ENCODE measurements at regions not wholly inside any gene's neighbourhood (a gene's known extent, or its start where the extent isn't known, plus 50 kb on each side); places are given as distances from the start of the nearest gene placed in this dataset.

GRCh38 chr1:55819011-55819410 lies 603.8 kb upstream of the USP24 start:
- H3F3A ChIP-seq (ENCODE audit: insufficient read depth, low read depth) = no peaks in the 10 kb centered on the region
- no peaks in the 10 kb centered on the region for H3K9me2 ChIP-seq (ENCODE audit: insufficient read depth)
- H4K20me1 ChIP-seq (ENCODE audit: insufficient read depth) = no peaks in the 10 kb centered on the region
- no peaks in the 10 kb centered on the region for H3K79me2 ChIP-seq (ENCODE audit: low read depth)
- H3K4me2 ChIP-seq = no peak overlapping the region
- H3K4me1 ChIP-seq (replicated peaks; ENCODE audit: insufficient read depth) = peaks cover 10% of the 10 kb centered on the region
- H2AFZ ChIP-seq = no peak overlapping the region
- BruUV-seq (replicated peaks) = no TSS peak
- TF ChIP-seq EZH2 (IDR thresholded peaks at IDR 0.05; ENCODE audit: low read depth) (no peak), CTCF (conservative IDR thresholded peaks at IDR 0.05) (no peak)
- intact Hi-C loops (cut with micrococcal nuclease; ENCODE audit: unreplicated experiment) = no loop called here
- no peaks in the 10 kb centered on the region; the same call in 1 of the 2 replicates for H3K9me3 ChIP-seq (ENCODE audit: insufficient read depth, low read depth)
- no peak overlapping the region for H3K27ac ChIP-seq
- ChIA-PET POLR2A (ENCODE audit: unreplicated experiment) (interaction anchor here (0.7 kb wide), 1 partner anchor 94 kb away, joined by 3 read pairs; no protein-coding TSS in a partner anchor), CTCF (no interaction called here)
- no peaks in the 10 kb centered on the region for H3K36me3 ChIP-seq (ENCODE audit: low read depth)
- DNase-seq = no peak
- no peak overlapping the region for H3K4me3 ChIP-seq
- H3K27me3 ChIP-seq (ENCODE audit: insufficient read depth, low read depth) = no peaks in the 10 kb centered on the region

DNA sequence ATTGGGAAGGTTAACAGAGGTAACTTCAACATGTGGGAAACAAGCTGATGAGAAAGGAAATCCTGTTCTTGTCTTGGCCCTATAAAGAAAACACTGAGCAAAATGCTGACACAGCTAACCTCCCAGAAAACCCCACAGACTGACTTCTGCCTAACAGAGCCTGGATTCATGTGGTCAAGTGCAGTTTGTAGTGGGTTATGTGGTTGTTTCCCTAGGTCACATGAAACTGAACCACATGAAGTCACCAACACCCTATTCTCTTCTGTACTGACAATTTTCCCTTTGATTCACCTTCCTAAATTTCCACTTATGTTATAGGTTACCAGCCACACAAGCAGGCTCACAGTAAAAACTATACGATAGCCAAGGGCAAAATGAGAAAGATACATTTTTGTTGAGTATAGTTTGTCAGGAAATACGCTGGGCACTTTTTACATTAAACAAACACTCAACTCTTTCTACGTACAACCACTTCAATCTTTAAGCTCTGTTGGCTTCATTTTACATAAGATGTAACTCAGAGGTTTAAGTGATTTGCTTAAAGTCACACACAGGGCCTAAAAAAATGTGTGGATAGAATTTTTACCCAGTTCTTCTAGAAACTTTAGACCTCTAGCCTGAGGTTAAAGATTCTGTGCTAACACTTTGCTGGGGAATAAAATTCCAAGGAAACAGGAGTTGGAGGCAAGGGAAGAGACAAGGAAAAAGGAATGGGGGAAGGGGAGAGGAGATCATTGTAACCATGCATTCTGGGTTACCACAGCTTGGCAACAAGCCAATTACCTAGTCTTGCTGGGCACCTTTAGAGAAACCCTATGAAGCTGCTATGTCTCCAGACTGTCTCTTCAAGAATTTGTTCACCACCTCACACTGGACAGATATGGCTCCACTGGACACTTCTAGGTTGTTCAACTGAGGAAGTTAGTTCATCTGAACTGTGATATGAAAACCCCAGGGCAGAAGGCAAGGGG lies 601.6 kb upstream of the USP24 start:
- ChIA-PET POLR2A (ENCODE audit: unreplicated experiment) (no interaction called here), CTCF (no interaction called here)
- H3K27me3 ChIP-seq (ENCODE audit: insufficient read depth, low read depth) = no peaks in the 10 kb centered on the region
- H4K20me1 ChIP-seq (ENCODE audit: insufficient read depth) = no peaks in the 10 kb centered on the region
- peaks cover 18% of the 10 kb centered on the region for H3F3A ChIP-seq (ENCODE audit: insufficient read depth, low read depth)
- intact Hi-C loops (cut with micrococcal nuclease; ENCODE audit: unreplicated experiment) = no loop called here
- H3K36me3 ChIP-seq (ENCODE audit: low read depth) = no peaks in the 10 kb centered on the region
- peaks cover 33% of the 10 kb centered on the region for H3K4me1 ChIP-seq (replicated peaks; ENCODE audit: insufficient read depth)
- H3K79me2 ChIP-seq (ENCODE audit: low read depth) = no peaks in the 10 kb centered on the region
- TF ChIP-seq CTCF (conservative IDR thresholded peaks at IDR 0.05) (no peak), EZH2 (IDR thresholded peaks at IDR 0.05; ENCODE audit: low read depth) (no peak)
- no peak overlapping the region for H3K27ac ChIP-seq
- no peak for DNase-seq
- no peaks in the 10 kb centered on the region for H3K9me2 ChIP-seq (ENCODE audit: insufficient read depth)
- no peak overlapping the region for H2AFZ ChIP-seq
- no peak overlapping the region for H3K4me3 ChIP-seq
- H3K4me2 ChIP-seq = no peak overlapping the region
- BruUV-seq (replicated peaks) = no TSS peak
- no peaks in the 10 kb centered on the region; the same call in 1 of the 2 replicates for H3K9me3 ChIP-seq (ENCODE audit: insufficient read depth, low read depth)

GRCh38 chr1:55815745-55816455 lies 600.7 kb upstream of the USP24 start:
- Histone ChIP-seq H3K79me2 (ENCODE audit: low read depth) (no peaks in the 10 kb centered on the region), H3K9me3 (ENCODE audit: insufficient read depth, low read depth) (peaks cover 3% of the 10 kb centered on the region; the same call in 1 of the 2 replicates), H3K36me3 (ENCODE audit: low read depth) (no peaks in the 10 kb centered on the region), H3K27ac (no peak overlapping the region), H3K4me3 (no peak overlapping the region), H3F3A (ENCODE audit: insufficient read depth, low read depth) (peaks cover 23% of the 10 kb centered on the region), H3K27me3 (ENCODE audit: insufficient read depth, low read depth) (no peaks in the 10 kb centered on the region), H3K4me1 (replicated peaks; ENCODE audit: insufficient read depth) (peaks cover 35% of the 10 kb centered on the region), H2AFZ (no peak overlapping the region), H4K20me1 (ENCODE audit: insufficient read depth) (no peaks in the 10 kb centered on the region), H3K4me2 (no peak overlapping the region), H3K9me2 (ENCODE audit: insufficient read depth) (no peaks in the 10 kb centered on the region)
- TF ChIP-seq CTCF (conservative IDR thresholded peaks at IDR 0.05) (no peak), EZH2 (IDR thresholded peaks at IDR 0.05; ENCODE audit: low read depth) (no peak)
- no peak for DNase-seq
- intact Hi-C loops (cut with micrococcal nuclease; ENCODE audit: unreplicated experiment) = no loop called here
- ChIA-PET CTCF (no interaction called here), POLR2A (ENCODE audit: unreplicated experiment) (no interaction called here)
- no TSS peak for BruUV-seq (replicated peaks)
